GM12874 (cell line): ENCODE measurements at regions not wholly inside any gene's neighbourhood (a gene's known extent, or its start where the extent isn't known, plus 50 kb on each side); places are given as distances from the start of the nearest gene placed in this dataset.

Experiments used
- CTCF ChIP-seq: IDR thresholded peaks from 2 replicates; pipeline ENCODE4 v1.5.1; 2011; ENCODE audit warnings: low read depth, mild to moderate bottlenecking, control low read depth, low read length, moderate library complexity; ENCODE audit not compliant: insufficient read depth

GRCh38 chr4:59180969-59181368, 2019.2 kb upstream of the ADGRL3 start:
- TF ChIP-seq CTCF: no peak

- TF ChIP-seq CTCF: no peak
Measured at GRCh38 chr4:59195839-59196238, 2004.3 kb upstream of the ADGRL3 start.

GRCh38 chr4:59200992-59201391, 1999.1 kb upstream of the ADGRL3 start:
- TF ChIP-seq CTCF: no peak

GRCh38 chr4:59217910-59218631, 1982.1 kb upstream of the ADGRL3 start:
- no peak for TF ChIP-seq CTCF

- no peak for TF ChIP-seq CTCF
Measured at GRCh38 chr4:59222221-59222620, 1977.9 kb upstream of the ADGRL3 start.

- TF ChIP-seq CTCF: no peak
Measured at GRCh38 chr4:59223292-59223941, 1976.7 kb upstream of the ADGRL3 start.

GRCh38 chr4:59238212-59238611, 1961.9 kb upstream of the ADGRL3 start:
- no peak for TF ChIP-seq CTCF
